HFFc6 (cell line): ENCODE measurements at regions not wholly inside any gene's neighbourhood (a gene's known extent, or its start where the extent isn't known, plus 50 kb on each side); places are given as distances from the start of the nearest gene placed in this dataset.

Source experiments
- DNase-seq: peaks from one replicate; pipeline ENCODE4 v3.0.0-alpha.2; 2018
- H3K27ac Mint-ChIP-seq: 2 replicates; pipeline ENCODE4 v1.8.0; 2020; ENCODE audit warnings: mild to moderate bottlenecking, mixed read lengths
- H3K27me3 Mint-ChIP-seq: 2 replicates; pipeline ENCODE4 v1.8.0; 2021; ENCODE audit warnings: mild to moderate bottlenecking, moderate library complexity, mixed read lengths; ENCODE audit not compliant: insufficient read depth
- H3K36me3 Mint-ChIP-seq: 2 replicates; pipeline ENCODE4 v1.8.0; 2021; ENCODE audit warnings: low read depth, mixed read lengths
- H3K4me1 Mint-ChIP-seq: 2 replicates; pipeline ENCODE4 v1.8.0; 2020; ENCODE audit warnings: low read depth, mixed read lengths
- H3K4me3 Mint-ChIP-seq: 2 replicates; pipeline ENCODE4 v1.8.0; 2020; ENCODE audit warnings: mild to moderate bottlenecking, moderate library complexity, mixed read lengths
- H3K9me3 Mint-ChIP-seq: 2 replicates; pipeline ENCODE4 v1.8.0; 2020; ENCODE audit warnings: mild to moderate bottlenecking, mixed read lengths
- CTCF ChIP-seq: fragments of 200-600 bp; sonication (generic); IDR thresholded peaks from 2 replicates; pipeline ENCODE4 v1.5.0; 2021; ENCODE audit warnings: antibody characterized with exemption, mild to moderate bottlenecking

- no peaks in the 10 kb centered on the region; the same call in 1 of the 2 replicates for H3K27me3 Mint-ChIP-seq
- H3K4me1 Mint-ChIP-seq, result peaks cover 22% of the 10 kb centered on the region
- no peak overlapping the region for H3K27ac Mint-ChIP-seq
- DNase-seq, result peak; percentile 4
- no peaks in the 10 kb centered on the region for H3K9me3 Mint-ChIP-seq
- no peak for TF ChIP-seq CTCF
- no peak overlapping the region for H3K4me3 Mint-ChIP-seq
- no peaks in the 10 kb centered on the region for H3K36me3 Mint-ChIP-seq
These were observed 135.7 kb downstream of the BTBD3 start for GRCh38 chr20:12053353-12053752.

- Mint-ChIP-seq H3K27ac (no peak overlapping the region), H3K4me1 (peaks cover 11% of the 10 kb centered on the region), H3K27me3 (no peaks in the 10 kb centered on the region; the same call in 1 of the 2 replicates), H3K36me3 (no peaks in the 10 kb centered on the region), H3K4me3 (no peak overlapping the region), H3K9me3 (no peaks in the 10 kb centered on the region; the same call in 1 of the 2 replicates)
- TF ChIP-seq CTCF, result no peak
- DNase-seq, result no peak
These were observed 136.9 kb downstream of the BTBD3 start for GRCh38 chr20:12054556-12054955.

- no peak overlapping the region for H3K4me3 Mint-ChIP-seq
- H3K27ac Mint-ChIP-seq, result no peak overlapping the region
- no peak for TF ChIP-seq CTCF
- H3K27me3 Mint-ChIP-seq, result no peaks in the 10 kb centered on the region; the same call in 1 of the 2 replicates
- peaks cover 11% of the 10 kb centered on the region for H3K4me1 Mint-ChIP-seq
- H3K9me3 Mint-ChIP-seq, result no peaks in the 10 kb centered on the region; the same call in 1 of the 2 replicates
- no peak for DNase-seq
- H3K36me3 Mint-ChIP-seq, result no peaks in the 10 kb centered on the region
These were observed 137.5 kb downstream of the BTBD3 start for GRCh38 chr20:12055161-12055560.

GRCh38 chr20:12056839-12057238, 139.1 kb downstream of the BTBD3 start:
- no peaks in the 10 kb centered on the region; the same call in 1 of the 2 replicates for H3K27me3 Mint-ChIP-seq
- no peak overlapping the region for H3K4me3 Mint-ChIP-seq
- H3K9me3 Mint-ChIP-seq, result no peaks in the 10 kb centered on the region; the same call in 1 of the 2 replicates
- H3K36me3 Mint-ChIP-seq, result no peaks in the 10 kb centered on the region
- TF ChIP-seq CTCF, result no peak
- peaks cover 11% of the 10 kb centered on the region for H3K4me1 Mint-ChIP-seq
- no peak overlapping the region for H3K27ac Mint-ChIP-seq
- no peak for DNase-seq

GRCh38 chr20:12057778-12058177, 140.1 kb downstream of the BTBD3 start:
- no peaks in the 10 kb centered on the region for H3K36me3 Mint-ChIP-seq
- H3K4me1 Mint-ChIP-seq, result peaks cover 11% of the 10 kb centered on the region
- no peak overlapping the region for H3K4me3 Mint-ChIP-seq
- no peak for TF ChIP-seq CTCF
- no peaks in the 10 kb centered on the region for H3K27me3 Mint-ChIP-seq
- no peaks in the 10 kb centered on the region; the same call in 1 of the 2 replicates for H3K9me3 Mint-ChIP-seq
- H3K27ac Mint-ChIP-seq, result no peak overlapping the region
- DNase-seq, result no peak

- H3K9me3 Mint-ChIP-seq, result no peaks in the 10 kb centered on the region; the same call in 1 of the 2 replicates
- no peak overlapping the region for H3K4me3 Mint-ChIP-seq
- no peak for TF ChIP-seq CTCF
- H3K36me3 Mint-ChIP-seq, result no peaks in the 10 kb centered on the region
- no peak overlapping the region for H3K27ac Mint-ChIP-seq
- no peak for DNase-seq
- H3K4me1 Mint-ChIP-seq, result peaks cover 6% of the 10 kb centered on the region
- no peaks in the 10 kb centered on the region for H3K27me3 Mint-ChIP-seq
These were observed 140.5 kb downstream of the BTBD3 start for GRCh38 chr20:12058216-12058615.
